HG02610 (cell line): ENCODE measurements at regions not wholly inside any gene's neighbourhood (a gene's known extent, or its start where the extent isn't known, plus 50 kb on each side); places are given as distances from the start of the nearest gene placed in this dataset.
A peak's percentile ranks its signal among the peaks of the same experiment; 100 is the strongest.
"Not testable (repeated sequence)": the region's sequence is repeated elsewhere in the genome, so short reads cannot be mapped to it uniquely, and the experiment has no call there.

Experiments
- ATAC-seq: cut with Tn5 transposase; IDR thresholded peaks from one replicate; pipeline ENCODE4 v1.9.1; 2021; ENCODE audit warnings: mild to moderate bottlenecking, moderate library complexity; ENCODE audit not compliant: unreplicated experiment

DNA sequence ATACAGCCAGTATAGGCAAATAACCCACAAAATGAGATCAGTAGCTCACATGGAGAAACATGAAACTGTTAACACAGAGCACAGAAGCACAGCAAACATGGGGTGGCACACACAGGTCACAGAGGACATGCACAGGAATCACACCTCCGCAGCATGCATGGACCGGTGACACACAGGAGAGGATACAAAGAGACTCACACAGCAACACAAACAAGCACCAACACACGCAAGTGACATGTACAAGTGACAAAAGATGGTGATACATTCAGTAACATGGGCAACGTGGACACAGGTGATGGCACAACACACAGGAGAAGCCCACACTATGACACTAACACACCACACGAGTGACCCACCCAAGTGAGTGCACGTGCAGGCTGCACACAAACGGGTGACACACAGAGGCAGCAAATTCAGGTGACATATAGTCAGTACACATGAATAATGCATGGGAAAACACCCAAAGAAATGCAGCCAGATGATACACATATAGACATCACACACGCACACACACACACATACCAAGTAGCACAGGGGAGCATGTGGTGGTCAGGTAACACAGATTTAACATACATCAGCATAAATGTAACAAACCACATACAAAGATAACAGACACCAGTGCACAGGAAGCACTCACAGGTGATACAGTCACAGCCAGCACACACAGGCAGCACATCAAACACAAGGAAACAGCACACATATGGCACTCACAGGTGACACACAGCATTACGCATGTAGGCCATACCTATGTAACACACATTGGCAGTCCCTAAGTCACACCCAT, 216.0 kb upstream of the SFSWAP start:
- ATAC-seq = no peak

DNA sequence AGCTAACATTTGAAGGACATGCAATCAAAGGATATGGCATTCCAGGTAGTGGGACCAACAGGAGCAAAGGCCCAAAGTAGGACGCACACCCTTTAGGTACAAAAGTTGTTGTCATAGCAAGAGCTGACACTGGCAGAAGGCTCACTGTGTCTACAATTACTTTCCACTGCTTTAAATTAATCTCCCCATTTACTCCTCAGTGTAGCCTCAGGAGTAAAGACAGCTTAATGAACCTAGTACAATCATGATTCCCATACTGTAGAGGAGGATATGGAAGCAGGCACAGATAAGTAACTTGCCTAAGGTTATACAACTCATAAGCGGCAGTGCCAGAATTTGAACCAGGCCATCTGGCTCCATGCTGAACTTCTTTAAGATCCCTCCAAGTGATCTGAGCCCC, 212.9 kb upstream of the SFSWAP start:
- ATAC-seq = no peak

DNA sequence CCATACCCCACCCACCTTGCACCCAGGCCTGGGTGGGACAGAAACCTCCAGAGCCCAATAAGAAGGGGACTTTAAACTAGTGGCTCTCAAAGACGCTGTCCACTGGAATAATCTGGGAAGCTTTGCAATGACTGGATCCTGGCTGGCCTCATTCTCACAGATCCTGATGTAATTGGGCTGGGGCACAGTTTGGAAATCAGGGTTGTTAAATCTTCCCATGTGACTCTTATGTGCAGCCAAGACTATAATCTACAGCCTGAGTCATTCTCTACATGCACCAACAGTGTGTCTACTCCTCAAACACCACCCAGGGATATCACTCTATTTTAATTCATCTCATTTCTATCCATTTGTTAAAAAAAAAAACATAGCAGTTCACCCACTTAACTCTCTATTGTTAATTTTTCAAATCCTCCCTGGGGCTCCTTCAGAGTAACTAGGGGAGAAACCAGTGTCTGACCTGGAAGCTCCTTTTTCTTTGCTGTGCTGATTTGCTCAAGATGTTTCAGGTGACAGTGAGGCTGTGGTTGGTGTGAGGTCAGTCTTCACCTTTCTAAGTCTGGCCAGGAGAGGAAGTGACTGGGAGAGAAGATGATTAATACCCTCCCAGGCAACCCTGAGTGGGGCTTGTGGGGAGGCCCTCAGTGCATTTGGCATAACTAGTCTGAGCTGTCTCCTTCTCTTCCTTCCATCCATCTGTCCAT, 211.6 kb upstream of the SFSWAP start:
- ATAC-seq = peak; percentile 65

DNA sequence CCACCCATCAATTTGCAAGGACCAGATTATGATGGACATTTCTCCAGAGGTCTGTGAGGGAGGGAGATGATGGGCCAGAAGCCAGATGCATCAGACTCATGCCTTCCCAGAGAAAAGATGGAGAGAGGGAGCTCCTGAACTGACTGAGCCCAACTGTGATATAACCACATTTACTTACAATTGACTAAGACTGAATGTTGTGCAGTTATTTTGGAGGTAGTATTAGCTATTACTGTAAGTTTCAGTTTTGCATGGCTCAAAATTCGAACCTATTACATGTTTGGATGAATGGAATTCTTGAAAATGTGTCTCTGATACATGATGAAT, 211.1 kb upstream of the SFSWAP start:
- peak; percentile 16 for ATAC-seq

DNA sequence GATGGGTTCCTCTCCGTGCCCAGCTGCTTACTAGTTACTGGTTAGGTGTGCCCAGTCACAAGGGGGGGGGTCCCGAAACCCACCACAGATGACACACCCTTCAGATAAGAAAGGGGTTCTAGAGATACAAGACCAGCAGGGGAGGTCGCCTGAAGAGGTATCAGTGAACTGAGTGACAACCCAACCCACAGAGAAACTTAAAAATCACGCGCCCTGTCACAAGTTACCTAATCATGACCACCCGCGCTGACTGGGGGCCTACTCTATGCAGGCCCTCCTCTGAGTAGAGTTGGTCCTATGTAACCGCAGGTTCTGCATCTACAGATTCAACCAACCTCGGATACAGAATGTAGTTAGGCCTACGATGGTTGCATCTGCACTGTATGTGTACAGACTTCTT, 210.3 kb upstream of the SFSWAP start:
- no peak for ATAC-seq

DNA sequence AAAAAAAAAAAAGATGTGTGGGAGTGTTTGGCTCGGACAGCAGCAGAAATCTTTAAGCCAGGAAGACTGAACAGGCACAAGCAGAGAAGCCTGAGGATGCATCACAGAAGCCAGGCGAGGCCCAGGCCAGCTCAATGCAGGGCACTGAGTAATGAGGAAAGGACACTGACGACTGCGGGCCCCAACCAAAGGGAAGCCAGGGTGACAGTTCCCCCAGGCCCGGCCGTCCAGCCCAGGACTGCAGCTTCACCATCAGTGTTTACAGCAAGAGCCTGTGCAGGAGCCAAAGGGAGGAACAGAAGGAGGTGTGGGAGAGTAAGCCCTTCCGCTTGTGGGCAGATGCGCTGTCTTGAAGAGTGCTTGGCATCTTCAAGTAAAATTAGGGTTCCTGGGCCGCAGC, 205.3 kb upstream of the SFSWAP start:
- ATAC-seq = no peak

DNA sequence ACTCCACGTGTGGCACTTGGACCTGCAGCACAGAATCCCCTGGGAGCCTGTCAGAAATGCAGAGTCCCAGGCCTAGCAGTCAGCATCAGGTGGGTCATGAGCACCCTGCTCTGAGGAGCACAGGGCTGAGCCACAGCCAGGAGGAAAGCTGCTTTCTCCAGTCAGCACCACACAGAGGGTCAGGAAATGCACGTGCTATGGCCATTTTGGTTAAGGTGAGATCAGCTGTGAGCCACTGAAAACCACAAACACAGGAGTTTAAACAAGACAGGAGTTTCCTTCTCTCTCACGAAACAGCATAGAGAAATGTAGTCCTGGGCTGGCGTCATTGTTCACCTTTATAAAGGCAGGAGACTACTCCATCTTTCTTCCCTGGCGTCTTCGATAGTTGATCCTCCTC, 204.5 kb upstream of the SFSWAP start:
- ATAC-seq = no peak

DNA sequence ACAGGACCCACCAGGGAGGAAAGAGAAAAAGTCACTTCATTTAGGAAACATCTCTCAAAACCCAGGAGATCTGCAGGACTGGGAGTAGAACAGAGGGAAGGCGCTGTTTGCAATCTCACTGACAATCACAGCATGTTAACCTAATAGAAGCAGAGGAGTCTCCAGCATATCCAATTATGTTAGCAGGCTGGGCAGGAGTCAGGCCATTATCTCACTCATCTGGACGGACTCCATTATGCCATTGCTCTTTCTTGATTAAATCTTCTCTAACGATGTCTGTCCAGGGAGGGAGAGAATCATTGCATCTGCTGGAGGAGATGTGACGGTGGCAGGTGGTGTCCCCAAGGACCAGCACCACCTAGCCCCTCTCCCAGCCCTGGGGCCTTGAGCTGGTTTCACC, 203.8 kb upstream of the SFSWAP start:
- ATAC-seq = no peak

DNA sequence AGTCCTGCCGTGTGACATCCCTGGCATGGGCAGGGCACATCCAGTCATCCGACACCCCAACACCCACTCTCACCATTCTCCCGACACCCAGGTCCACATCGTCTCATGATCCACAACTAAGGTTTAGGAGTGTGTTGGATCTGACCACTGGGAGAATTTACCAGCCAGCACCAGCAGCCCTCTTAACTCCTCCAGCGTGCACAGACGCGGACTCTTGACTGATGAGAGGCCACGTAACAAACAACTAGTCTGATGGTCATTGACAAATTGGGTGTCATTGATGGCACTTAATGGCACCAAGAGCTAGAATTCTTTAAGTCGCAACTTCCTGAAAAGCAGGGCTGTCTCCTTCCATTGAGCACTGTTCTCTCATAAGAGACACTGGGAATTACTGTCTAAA, 203.0 kb upstream of the SFSWAP start:
- ATAC-seq = no peak

DNA sequence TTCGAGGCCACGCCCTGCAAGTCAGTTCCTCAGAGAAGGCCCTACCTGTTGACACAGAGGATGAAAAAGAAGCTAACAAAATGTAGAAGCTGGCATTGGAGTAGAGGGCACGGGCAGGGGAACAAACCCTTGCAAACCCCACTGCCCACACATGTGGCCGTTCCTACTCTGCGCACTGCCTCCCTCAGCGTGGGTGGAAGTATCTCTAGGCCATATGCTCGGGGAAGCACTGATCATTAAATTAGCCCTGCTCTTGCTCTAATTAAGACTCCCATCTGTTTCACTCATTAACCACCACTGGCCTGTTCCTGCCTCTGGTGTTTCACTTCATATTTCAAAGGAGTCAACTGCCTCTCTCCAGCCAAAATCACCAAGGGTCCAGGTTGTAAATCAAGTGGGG, 201.2 kb upstream of the SFSWAP start:
- ATAC-seq = no peak

DNA sequence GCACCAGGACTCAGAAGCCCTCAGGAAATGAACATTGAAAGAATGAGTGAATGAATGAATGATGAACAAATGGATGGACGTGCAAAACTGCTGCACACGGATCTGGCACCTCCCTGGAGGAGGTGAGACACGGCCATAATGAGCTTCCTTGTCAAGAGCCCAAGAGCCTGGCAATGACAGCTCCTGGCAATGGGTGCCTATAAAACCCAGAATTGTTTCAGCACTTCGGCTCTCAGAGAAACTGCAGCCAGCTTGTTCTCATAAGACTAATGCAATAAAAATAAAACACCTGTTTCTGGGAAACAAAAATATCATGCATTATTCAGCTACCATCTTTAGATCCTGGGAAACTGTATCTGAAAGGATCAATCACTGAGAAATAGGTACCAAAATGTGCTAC, 200.5 kb upstream of the SFSWAP start:
- no peak for ATAC-seq

DNA sequence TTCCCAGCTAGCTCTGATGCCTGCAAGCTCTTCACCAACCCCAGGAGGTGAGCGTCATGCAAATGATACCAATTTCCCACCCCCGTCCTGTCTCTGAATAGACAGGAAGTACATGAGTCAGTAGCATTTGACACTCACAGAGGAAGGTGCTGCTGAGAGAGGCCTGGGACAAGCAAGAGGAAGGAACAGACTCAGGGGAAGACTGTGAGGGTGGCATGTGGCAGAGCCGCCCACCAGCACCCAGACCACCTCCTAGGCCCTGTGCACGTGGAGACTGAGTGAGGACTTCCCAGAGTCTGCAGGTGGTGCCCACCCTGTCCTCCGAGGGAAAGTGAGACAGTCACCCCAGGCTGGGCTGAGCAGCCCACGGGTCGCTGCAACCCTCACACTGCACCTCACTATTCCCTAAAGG, 199.5 kb upstream of the SFSWAP start:
- peak; percentile 94 for ATAC-seq

DNA sequence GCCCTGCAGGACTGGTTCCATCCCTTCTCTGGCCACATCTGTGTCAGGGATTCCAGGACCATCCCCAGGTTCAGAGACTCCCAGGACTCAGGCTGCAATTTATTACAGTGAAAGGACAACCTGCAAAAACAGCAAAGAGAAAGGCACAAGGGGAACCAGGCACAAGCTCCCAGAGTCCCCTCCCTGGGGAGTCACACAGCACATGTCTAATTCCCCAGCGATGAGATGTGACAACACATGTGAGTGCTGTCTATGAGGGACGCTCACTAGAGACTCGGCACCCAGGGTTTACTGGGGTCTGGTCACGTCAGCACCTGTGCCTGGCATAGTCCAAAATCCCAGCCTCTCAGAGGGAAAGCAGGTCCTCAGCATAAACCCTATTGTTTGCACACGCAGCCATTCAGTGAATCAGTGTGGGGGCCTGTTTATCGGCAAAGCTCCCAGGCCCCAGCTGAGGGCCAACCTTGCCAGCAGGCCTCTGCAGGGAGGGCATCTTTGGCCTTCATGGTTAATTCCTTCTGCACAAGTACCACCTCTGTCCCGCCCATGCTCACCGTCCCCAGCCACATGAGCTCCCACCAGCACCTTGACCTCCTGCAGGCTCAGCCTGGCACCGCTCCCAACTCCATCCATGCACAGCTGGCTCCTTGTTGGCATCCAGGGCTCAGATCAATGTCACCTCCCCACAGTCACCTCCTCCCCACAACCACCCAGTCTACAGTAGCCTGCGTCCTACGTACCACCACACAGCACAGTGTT, 198.9 kb upstream of the SFSWAP start:
- ATAC-seq = peak; percentile 9

DNA sequence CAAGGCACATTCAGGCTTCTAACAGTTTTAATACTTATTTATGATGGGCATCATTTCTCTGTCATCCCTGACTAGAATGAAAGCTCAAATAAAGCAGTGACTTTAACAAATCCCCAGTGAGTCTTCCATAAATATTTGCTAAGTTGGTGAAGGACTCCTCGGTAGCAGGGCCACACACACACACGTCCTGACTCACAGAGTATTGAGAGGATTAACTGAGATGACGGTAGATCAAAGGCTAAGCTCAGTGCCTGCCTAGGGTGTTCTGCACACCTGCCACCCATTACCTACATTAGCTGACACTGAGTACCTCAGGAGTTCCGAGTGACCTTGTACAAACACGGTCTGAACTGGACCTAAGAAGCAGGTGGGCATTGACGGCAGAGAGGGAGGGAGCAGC, 197.3 kb upstream of the SFSWAP start:
- ATAC-seq = no peak

DNA sequence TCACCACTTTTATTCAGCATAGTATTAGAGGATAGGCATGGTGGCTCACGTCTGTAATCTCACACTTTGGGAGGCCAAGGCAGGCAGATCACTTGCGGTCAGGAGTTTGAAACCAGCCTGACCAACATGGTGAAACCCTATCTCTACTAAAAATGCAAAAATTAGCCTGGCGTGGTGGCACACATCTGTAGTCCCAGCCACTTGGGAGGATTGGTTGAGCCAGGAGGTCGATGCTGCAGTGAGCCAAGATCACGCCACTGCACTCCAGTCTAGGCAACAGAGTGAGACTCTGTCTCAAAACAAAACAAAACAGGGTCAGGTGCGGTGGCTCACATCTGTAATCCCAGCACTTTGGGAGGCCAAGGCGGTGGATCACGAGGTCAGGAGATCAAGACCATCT, 190.3 kb upstream of the SFSWAP start:
- ATAC-seq = not testable (repeated sequence)

DNA sequence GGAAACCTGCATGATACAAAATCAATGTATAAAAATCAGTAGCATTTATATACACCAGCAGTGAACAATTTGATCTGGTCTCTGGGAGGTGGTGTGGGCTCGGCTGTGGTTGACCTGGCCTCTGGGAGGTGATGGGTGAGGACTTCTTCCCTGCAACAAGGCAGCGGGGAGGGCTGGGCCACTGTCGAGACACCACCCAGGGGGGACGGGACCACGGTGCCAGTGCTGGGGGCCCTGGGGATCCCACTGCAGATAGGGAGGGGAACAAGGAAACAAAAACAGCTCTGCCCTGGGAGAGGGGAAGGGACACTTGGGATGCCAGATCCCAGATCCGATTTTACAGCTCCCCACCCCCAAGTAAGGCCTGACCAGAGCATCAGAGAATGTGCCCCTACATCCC, 189.6 kb upstream of the SFSWAP start:
- ATAC-seq = no peak

DNA sequence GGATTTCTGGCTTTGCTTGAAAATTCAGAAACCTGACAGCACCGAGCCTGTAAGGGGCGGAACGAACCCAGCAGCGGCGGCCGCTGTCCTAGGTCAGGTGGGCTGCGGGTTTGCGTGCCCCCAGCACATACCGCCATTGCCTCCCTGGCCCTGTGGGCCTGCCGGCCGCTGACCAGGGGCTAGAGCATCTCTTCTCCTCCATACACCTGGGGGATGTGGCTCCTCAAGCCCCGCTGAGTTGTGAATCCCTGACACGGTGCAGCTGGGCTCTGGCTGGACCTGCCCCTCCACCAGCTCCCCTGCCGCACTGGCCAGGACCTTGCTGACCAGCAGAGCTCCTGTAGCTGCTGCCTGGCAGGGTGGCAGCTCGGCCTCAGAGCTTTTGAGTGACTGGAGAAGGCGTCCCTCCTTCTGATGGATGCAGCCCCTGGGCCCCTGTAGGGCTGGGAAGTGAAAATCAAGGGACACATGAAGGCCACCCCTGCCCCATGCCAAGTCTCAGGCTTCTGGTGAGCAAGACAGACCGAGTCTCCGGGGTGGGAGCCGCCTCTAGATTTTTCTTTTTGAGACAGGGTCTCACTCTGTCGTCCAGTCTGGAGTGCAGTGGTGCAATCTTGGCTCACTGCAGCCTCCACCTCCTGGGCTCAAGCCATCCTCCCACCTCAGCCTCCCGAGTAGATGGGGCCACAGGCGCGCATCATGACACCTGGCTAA, 184.9 kb upstream of the SFSWAP start:
- no peak for ATAC-seq

DNA sequence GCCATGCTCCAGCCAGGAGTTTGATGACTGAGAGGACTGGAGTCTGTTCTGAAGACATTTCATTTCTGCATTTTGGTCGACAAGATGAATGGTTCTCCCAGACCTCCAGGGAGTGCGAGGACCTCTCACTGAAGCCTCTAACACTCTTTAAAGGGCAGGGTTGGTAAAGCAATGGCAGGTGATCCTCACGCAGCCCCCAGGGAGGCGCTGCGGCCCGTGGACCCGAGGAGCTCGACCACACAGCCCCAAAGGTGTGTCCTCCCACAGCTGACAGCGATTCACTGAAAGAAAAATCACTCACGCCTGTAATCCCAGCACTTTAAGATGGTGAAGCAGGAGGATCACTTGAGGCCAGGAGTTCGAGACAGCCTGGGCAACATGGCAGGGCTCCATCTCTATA, 183.8 kb upstream of the SFSWAP start:
- no peak for ATAC-seq

DNA sequence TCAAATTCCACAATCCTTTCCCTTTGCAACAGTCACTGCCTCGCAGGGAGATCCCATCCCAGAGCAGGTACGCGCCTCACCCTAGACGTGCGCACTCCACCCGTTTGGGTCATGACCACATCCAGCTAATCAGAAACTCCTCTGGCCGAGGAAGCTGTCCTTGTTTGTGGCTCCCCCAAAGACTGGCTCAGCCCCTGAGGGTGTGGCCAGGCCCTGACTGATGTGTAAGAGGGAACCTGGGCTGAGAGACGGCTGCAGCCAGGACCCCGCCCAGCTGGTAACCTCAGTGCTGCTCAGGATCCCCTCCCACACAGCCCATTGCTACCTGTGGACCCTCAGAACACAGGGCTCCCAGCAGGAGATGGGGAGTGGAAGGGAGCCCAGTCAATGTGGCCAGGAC, 183.2 kb upstream of the SFSWAP start:
- ATAC-seq = no peak

DNA sequence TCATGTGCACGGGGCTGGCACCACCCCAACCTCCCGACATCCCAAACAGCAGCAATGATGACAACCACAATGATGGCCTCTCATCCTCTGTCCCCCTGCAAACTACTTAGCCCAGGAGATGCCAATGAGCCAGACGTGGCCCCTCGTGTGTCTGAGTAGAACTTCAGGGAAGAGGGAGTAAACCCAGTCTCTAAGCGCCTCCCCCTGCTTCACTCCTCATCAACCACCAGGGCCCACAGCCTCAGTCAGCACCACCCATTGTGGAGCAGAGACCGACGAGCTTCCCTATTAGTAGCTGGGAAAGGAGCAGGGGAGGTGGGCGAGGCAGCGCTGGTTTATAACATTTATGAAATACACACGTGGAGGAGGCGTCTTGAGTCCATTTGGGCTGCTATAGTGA, 182.7 kb upstream of the SFSWAP start:
- ATAC-seq = no peak

DNA sequence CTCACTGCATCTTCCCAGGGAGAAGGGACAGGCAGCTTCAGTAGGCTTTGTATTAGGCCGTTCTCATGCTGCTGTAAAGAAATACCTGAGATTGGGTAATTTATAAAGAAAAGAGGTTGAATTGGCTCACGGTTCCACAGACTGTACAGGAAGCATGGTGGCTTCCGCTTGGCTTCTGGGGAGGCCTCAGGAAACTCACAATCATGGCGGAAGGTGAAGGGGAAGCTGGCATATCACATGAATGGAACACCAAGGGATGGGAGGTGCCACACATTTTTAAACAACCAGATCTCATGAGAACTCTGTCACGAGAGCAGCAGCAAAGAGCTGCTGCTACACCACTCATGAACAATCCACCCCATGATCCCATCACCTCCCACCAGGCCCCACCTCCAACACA, 182.2 kb upstream of the SFSWAP start:
- ATAC-seq = no peak
